HEK293 (cell line): ENCODE measurements at regions not wholly inside any gene's neighbourhood (a gene's known extent, or its start where the extent isn't known, plus 50 kb on each side); places are given as distances from the start of the nearest gene placed in this dataset.

Experiments
- CTCF ChIA-PET: fragments of 350-600 bp; formaldehyde crosslinking; extraction: SDS; loops from one replicate; lab custom pipeline; 2021; ENCODE audit warnings: antibody characterized with exemption; lab: Yijun Ruan, JAX
- POLR2A ChIA-PET: fragments of 300-600 bp; formaldehyde crosslinking; extraction: SDS; loops from one replicate; lab custom pipeline; 2020; ENCODE audit warnings: antibody characterized with exemption, inconsistent platforms; lab: Yijun Ruan, JAX
- H3K27ac ChIP-seq: fragments of 200-500 bp; sonication (Bioruptor generic); 2 replicates; pipeline ENCODE4 v1.5.1; 2014; ENCODE audit warnings: low read depth, low read length, control low read depth, inconsistent platforms; ENCODE audit errors: extremely low read depth
- H3K36me3 ChIP-seq, 2 experiments: fragments of 200-500 bp in 1 of 2; sonication (Bioruptor generic) in 1 of 2; 1 replicate in 1 of 2; 2 replicates in 1 of 2; pipeline ENCODE4 v1.5.1; 2014 to 2017; ENCODE audit warnings: inconsistent platforms in 2 of 2, low read length in 2 of 2; ENCODE audit not compliant: control insufficient read depth in 2 of 2, insufficient read depth in 1 of 2
- H3K4me1 ChIP-seq: fragments of 200-500 bp; sonication (Bioruptor generic); 2 replicates; pipeline ENCODE4 v1.5.1; 2014; ENCODE audit warnings: mild to moderate bottlenecking, low read length, inconsistent platforms; ENCODE audit not compliant: control insufficient read depth, insufficient read depth
- H3K4me3 ChIP-seq: 2 replicates; pipeline ENCODE4 v1.5.1; 2011; ENCODE audit warnings: low read depth, mild to moderate bottlenecking, control low read depth, low read length, moderate library complexity
- H3K9me3 ChIP-seq: fragments of 200-500 bp; sonication (Bioruptor generic); 2 replicates; pipeline ENCODE4 v1.5.1; 2014; ENCODE audit warnings: low read depth, low read length, inconsistent platforms; ENCODE audit not compliant: control insufficient read depth, insufficient read depth
- MEIS1 ChIP-seq: sonication (generic); formaldehyde crosslinking; IDR thresholded peaks from 2 replicates; pipeline ENCODE4 v1.8.1; 2022; ENCODE audit warnings: missing genetic modification reagents, mild to moderate bottlenecking, borderline replicate concordance
- PRDM4 ChIP-seq: fragments of 450-650 bp; formaldehyde crosslinking; IDR thresholded peaks from 2 replicates; pipeline ENCODE4 v1.5.1; 2017; ENCODE audit warnings: missing biosample characterization, missing genetic modification characterization
- TRIM28 ChIP-seq: IDR thresholded peaks from 2 replicates; pipeline ENCODE4 v1.6.1; 2011; ENCODE audit warnings: low read length, control low read depth, borderline replicate concordance
- ZBTB11 ChIP-seq: fragments of 450-650 bp; formaldehyde crosslinking; conservative IDR thresholded peaks from 2 replicates; pipeline ENCODE4 v1.5.1; 2016; ENCODE audit warnings: low read depth, missing biosample characterization, missing genetic modification characterization
- ZBTB26 ChIP-seq: fragments of 450-650 bp; formaldehyde crosslinking; optimal IDR thresholded peaks from 2 replicates; pipeline ENCODE3; 2016; ENCODE audit warnings: missing biosample characterization, mild to moderate bottlenecking, missing genetic modification characterization
- ZNF19 ChIP-seq: fragments of 450-650 bp; formaldehyde crosslinking; IDR thresholded peaks from 2 replicates; pipeline ENCODE4; 2016; ENCODE audit warnings: missing biosample characterization, missing genetic modification characterization, low read depth
- ZNF221 ChIP-seq: fragments of 450-650 bp; formaldehyde crosslinking; IDR thresholded peaks from 2 replicates; pipeline ENCODE4 v1.5.1; 2017; ENCODE audit warnings: missing biosample characterization, missing genetic modification characterization, borderline replicate concordance
- ZNF23 ChIP-seq: fragments of 450-650 bp; formaldehyde crosslinking; IDR thresholded peaks from 2 replicates; pipeline ENCODE4 v1.5.1; 2016; ENCODE audit warnings: missing biosample characterization, missing genetic modification characterization, borderline replicate concordance
- ZNF311 ChIP-seq: fragments of 450-650 bp; formaldehyde crosslinking; IDR thresholded peaks from 2 replicates; pipeline ENCODE4 v1.5.1; 2017; ENCODE audit warnings: missing biosample characterization, missing genetic modification characterization, borderline replicate concordance
- ZNF449 ChIP-seq: fragments of 450-650 bp; formaldehyde crosslinking; IDR thresholded peaks from 2 replicates; pipeline ENCODE4 v1.5.1; 2017; ENCODE audit warnings: missing biosample characterization, mild to moderate bottlenecking, missing genetic modification characterization, moderate library complexity
- ZNF530 ChIP-seq: fragments of 450-650 bp; formaldehyde crosslinking; IDR thresholded peaks from 2 replicates; pipeline ENCODE4 v1.5.1; 2016; ENCODE audit warnings: low read depth, missing biosample characterization, missing genetic modification characterization
- ZNF580 ChIP-seq: fragments of 450-650 bp; formaldehyde crosslinking; IDR thresholded peaks from 2 replicates; pipeline ENCODE4 v1.5.1; 2016; ENCODE audit warnings: missing biosample characterization, missing genetic modification characterization
- ZNF585B ChIP-seq: fragments of 450-650 bp; formaldehyde crosslinking; IDR thresholded peaks from 2 replicates; pipeline ENCODE4 v1.5.1; 2016; ENCODE audit warnings: missing biosample characterization, missing genetic modification characterization
- ZNF837 ChIP-seq: fragments of 450-650 bp; formaldehyde crosslinking; IDR thresholded peaks from 2 replicates; pipeline ENCODE4 v1.5.1; 2016; ENCODE audit warnings: missing biosample characterization, missing genetic modification characterization
- ZSCAN30 ChIP-seq: fragments of 450-650 bp; IDR thresholded peaks from 2 replicates; pipeline ENCODE4 v1.5.1; 2018; ENCODE audit warnings: missing biosample characterization, mild to moderate bottlenecking, missing genetic modification characterization, moderate library complexity

GRCh38 chr3:53401154-53401553, 53.8 kb upstream of the DCP1A start:
- CTCF ChIA-PET: no interaction called here
- Histone ChIP-seq H3K9me3 (no peaks in the 10 kb centered on the region), H3K4me3 (no peak overlapping the region), H3K36me3 (no peaks in the 10 kb centered on the region)
- TF ChIP-seq ZBTB26 (tag by site-specific recombination) (no peak), ZNF311 (tag by site-specific recombination) (no peak), ZBTB11 (no peak), PRDM4 (tag by site-specific recombination) (no peak), ZNF19 (tag by site-specific recombination) (no peak), ZNF837 (tag by site-specific recombination) (no peak)
- TF ChIP-seq, all 188 proteins: peak for 0
- POLR2A ChIA-PET: no interaction called here
- H3K27ac ChIP-seq: no peak overlapping the region
- no peaks in the 10 kb centered on the region for H3K4me1 ChIP-seq

DNA sequence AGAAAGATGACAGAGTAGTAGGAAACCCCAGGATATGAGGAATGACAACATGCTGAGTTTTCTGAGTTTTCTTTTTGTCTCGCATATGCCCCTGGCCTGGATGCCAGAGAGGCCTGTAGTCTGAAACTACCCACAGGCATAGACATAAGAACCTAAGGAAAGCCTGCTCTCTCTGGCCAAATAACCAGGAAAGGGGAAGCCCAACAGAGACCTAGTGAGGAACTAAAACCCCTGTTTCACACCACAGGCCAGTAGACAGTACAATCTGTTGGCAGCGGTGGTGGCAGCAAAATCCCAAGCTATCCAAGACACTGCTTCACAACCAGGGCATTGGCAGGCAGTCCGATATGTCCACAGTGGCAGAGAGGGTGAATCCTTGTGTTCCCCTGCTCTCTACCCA, 55.0 kb upstream of the DCP1A start:
- no peak for TF ChIP-seq TRIM28
- TF ChIP-seq ZNF580 (tag by site-specific recombination): no peak
- no peak for TF ChIP-seq ZNF449 (tag by site-specific recombination)
- no peak for TF ChIP-seq ZNF221 (tag by site-specific recombination)
- TF ChIP-seq MEIS1: no peak
- no peak overlapping the region for H3K27ac ChIP-seq
- CTCF ChIA-PET: no interaction called here
- H3K36me3 ChIP-seq: no peaks in the 10 kb centered on the region
- POLR2A ChIA-PET: no interaction called here
- H3K4me1 ChIP-seq: no peaks in the 10 kb centered on the region
- no peak overlapping the region for H3K4me3 ChIP-seq
- H3K9me3 ChIP-seq: no peaks in the 10 kb centered on the region

DNA sequence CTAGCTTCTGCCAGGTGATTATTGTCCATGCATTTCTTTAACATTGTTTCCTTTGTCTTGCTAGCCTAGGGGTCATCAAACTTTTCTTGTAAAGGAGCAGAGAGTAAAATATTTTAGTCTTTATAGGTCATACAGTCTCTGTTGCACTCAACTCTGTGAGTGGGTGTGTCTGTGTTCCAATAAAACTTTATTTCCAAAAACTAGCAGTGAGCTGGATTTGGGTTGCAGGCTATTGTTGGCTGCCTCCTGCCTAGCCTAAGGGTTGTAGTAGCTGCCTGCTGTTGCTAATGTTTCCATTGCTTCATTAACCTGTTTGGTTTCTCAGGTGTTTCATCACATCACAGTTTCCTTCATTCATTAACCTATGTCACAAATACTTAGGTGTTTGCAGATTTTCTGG, 64.0 kb upstream of the DCP1A start:
- Histone ChIP-seq H3K36me3 (no peaks in the 10 kb centered on the region), H3K4me3 (no peak overlapping the region), H3K4me1 (no peaks in the 10 kb centered on the region), H3K9me3 (no peaks in the 10 kb centered on the region), H3K27ac (no peak overlapping the region)
- ChIA-PET POLR2A (no interaction called here), CTCF (no interaction called here)
- TF ChIP-seq ZNF23: no peak
- TF ChIP-seq ZNF530: no peak
- TF ChIP-seq ZBTB11: no peak
- no peak for TF ChIP-seq ZSCAN30 (tag by site-specific recombination)
- TF ChIP-seq ZNF585B (tag by site-specific recombination): no peak
